IMR-90 (cell line): ENCODE measurements at regions not wholly inside any gene's neighbourhood (a gene's known extent, or its start where the extent isn't known, plus 50 kb on each side); places are given as distances from the start of the nearest gene placed in this dataset.

Source experiments
- BHLHE40 ChIP-seq: fragments of 150-350 bp; IDR thresholded peaks from 2 replicates; pipeline ENCODE4 v1.6.1; 2016; ENCODE audit warnings: mild to moderate bottlenecking, low read depth, low read length
- CEBPB ChIP-seq: IDR thresholded peaks from 2 replicates; pipeline ENCODE4 v1.6.1; 2012; ENCODE audit warnings: low read depth, low read length, improper control_type of control experiment
- CHD1 ChIP-seq: IDR thresholded peaks from 2 replicates; pipeline ENCODE4 v1.6.1; 2012; ENCODE audit warnings: low read depth, low read length, improper control_type of control experiment
- CTCF ChIP-seq: conservative IDR thresholded peaks from 2 replicates; pipeline ENCODE4 v1.5.1; 2012; ENCODE audit warnings: mild to moderate bottlenecking, low read depth, low read length, improper control_type of control experiment
- ELK1 ChIP-seq: fragments of 150-350 bp; IDR thresholded peaks from 2 replicates; pipeline ENCODE4 v1.6.1; 2016; ENCODE audit warnings: low read depth, mild to moderate bottlenecking, low read length, moderate library complexity, borderline replicate concordance
- MAFK ChIP-seq: IDR thresholded peaks from 2 replicates; pipeline ENCODE4 v1.6.1; 2012; ENCODE audit warnings: low read depth, low read length, improper control_type of control experiment
- MXI1 ChIP-seq: IDR thresholded peaks from 2 replicates; pipeline ENCODE4 v1.6.1; 2012; ENCODE audit warnings: low read depth, mild to moderate bottlenecking, low read length, moderate library complexity, borderline replicate concordance
- POLR2A ChIP-seq: IDR thresholded peaks from 2 replicates; pipeline ENCODE4 v1.6.1; 2012; ENCODE audit warnings: mild to moderate bottlenecking, low read depth, low read length
- RAD21 ChIP-seq: IDR thresholded peaks from 2 replicates; pipeline ENCODE4 v1.6.1; 2012; ENCODE audit warnings: low read length, improper control_type of control experiment
- RCOR1 ChIP-seq: IDR thresholded peaks from 2 replicates; pipeline ENCODE4 v1.6.1; 2012; ENCODE audit warnings: mild to moderate bottlenecking, low read length, improper control_type of control experiment; ENCODE audit not compliant: insufficient replicate concordance
- RFX5 ChIP-seq: IDR thresholded peaks from 2 replicates; pipeline ENCODE4 v1.8.0; 2012; ENCODE audit warnings: low read depth, mild to moderate bottlenecking, low read length, moderate library complexity
- SMC3 ChIP-seq: fragments of 150-350 bp; IDR thresholded peaks from 2 replicates; pipeline ENCODE4 v1.6.1; 2016; ENCODE audit warnings: low read depth, mild to moderate bottlenecking, antibody characterized with exemption, low read length, moderate library complexity
- USF2 ChIP-seq: fragments of 150-350 bp; IDR thresholded peaks from 2 replicates; pipeline ENCODE4 v1.6.1; 2017; ENCODE audit warnings: mild to moderate bottlenecking, antibody characterized with exemption, low read length, low read depth

DNA sequence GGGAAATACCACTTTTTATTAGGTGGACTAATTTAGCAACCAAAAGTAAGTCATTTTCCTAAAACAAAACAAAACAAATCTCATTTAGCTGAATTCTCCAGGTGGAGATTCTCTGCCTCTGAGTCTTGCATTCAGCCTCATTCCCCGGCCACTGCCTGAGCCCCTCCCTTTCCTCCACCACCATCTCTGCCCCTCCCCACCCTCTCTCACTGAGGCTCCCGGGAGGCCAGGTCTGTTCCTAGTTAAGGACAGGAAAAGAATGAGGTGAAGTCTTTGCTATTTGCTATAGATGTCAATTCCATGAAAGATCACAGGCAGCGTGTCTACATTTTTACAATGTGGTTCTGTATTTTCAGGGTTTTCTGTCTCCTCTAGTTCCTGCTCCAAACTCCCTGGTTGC, 83.0 kb upstream of the SOX11 start:
- TF ChIP-seq CTCF (no peak), CEBPB (no peak), POLR2A (no peak), MXI1 (no peak), ELK1 (no peak), SMC3 (no peak), BHLHE40 (no peak), USF2 (no peak), CHD1 (no peak), RFX5 (no peak), MAFK (no peak), RAD21 (no peak), RCOR1 (no peak)
